NCI-H446 (cell line): ENCODE measurements at regions not wholly inside any gene's neighbourhood (a gene's known extent, or its start where the extent isn't known, plus 50 kb on each side); places are given as distances from the start of the nearest gene placed in this dataset.

ENCODE experiments used
- DNase-seq, 2 experiments: peaks; one replicate each; lab custom pipeline; 2025; lab: John Stamatoyannopoulos, UW

DNA sequence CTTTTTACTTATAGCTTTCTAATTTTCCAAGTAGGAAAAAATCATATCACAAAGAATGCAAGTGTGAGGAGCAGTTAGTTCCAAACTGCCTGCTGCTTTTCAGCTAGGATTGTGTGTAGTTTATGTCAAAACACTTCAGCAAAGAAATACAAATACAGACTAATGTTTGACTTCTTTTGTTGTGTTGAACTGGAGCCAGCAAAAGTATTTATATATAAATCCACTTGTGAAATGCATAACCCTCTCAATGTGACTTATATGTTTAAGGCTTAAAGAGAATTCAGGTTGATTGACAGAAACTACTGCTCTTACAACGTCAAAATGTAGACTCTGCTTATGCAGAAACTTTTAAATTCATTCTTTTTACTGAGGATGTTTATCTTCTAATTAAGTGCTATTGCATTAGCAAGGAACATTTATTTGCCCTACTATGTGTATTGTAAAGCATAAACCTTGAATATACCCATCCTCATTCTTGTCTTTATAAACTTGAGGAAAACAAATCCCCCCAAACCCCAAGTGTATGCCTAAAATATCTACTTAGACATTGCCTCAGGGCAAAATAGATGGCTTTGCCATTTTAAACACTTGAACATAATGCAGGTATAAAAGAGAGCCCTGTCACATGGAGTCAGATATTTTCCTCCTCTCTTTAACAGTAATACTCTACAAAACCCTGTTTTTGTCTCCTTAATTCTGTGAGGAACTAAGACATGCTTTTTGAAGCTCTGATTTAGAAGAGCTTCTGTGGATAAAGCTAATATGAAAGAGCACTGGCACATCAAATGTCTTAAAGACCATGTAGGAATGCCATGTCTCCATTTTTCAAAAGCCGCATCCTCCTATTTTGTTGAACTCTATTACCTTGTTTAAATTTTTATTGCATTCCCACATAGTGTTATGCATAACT is 302.8 kb upstream of the TBC1D5 start:
- DNase-seq, result no peak

DNA sequence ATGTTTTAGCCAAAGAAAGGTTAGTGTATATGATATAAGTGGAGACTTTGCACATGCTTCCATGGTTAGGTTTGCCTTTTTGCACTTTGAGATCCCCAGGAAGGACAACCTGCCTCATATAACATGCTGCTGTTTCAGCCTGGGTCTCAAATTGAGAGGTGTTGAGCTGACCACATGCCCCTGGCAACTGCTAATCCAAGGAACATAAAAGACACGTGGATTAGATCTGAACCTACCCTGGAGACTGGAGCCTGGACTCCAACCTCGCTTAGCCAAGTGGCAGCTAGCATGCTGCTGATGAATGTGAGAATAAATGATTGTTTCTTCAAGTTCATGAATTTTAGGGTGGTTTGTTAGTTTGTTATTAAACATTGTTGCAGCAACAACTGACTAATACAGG is 301.8 kb upstream of the TBC1D5 start:
- DNase-seq, result no peak

GRCh38 chr3:18036450-18036815 is 294.0 kb upstream of the TBC1D5 start:
- DNase-seq, result no peak

DNA sequence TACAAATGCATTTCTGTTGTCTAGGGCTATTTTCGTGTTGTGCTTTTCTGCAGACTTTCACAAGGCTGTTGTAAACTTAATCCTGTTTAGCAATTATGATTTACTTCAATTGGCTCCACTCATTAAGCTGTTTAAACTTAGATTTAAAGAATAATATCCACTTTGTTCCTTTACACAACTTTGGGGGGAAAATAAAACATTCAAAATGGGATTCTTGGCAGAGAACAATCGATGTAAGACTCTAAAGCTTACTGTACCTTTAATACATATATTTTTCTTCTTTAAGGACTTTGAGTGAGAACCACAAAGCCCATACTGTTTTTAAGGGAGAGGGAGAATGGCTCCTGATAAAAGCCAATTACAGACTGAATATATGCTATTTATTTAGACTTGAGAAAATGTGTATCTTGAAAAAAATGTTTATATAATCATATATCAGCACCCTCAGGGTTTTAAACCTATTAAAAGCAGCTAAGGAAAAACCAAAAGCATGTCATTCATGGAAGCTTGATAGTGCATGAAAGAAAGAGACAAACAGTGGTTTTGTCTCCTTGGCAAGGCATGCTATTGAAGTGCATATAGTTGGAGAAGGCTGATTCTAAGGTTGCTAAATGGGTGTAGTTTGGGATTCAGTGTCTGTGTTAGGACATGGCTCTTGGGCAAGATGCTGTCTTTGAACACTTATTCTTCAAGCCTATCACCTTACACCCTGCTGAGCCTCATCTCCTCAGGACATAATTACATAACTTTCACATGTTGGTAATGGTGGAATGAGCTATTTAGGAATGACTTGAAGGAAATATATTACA is 293.4 kb upstream of the TBC1D5 start:
- no peak for DNase-seq

GRCh38 chr3:18033581-18034108 is 291.2 kb upstream of the TBC1D5 start:
- DNase-seq, result no peak

- no peak for DNase-seq
Observed at GRCh38 chr3:18030371-18030870, 288.0 kb upstream of the TBC1D5 start.

- no peak for DNase-seq
Observed at GRCh38 chr3:18027161-18027939, 284.9 kb upstream of the TBC1D5 start.

DNA sequence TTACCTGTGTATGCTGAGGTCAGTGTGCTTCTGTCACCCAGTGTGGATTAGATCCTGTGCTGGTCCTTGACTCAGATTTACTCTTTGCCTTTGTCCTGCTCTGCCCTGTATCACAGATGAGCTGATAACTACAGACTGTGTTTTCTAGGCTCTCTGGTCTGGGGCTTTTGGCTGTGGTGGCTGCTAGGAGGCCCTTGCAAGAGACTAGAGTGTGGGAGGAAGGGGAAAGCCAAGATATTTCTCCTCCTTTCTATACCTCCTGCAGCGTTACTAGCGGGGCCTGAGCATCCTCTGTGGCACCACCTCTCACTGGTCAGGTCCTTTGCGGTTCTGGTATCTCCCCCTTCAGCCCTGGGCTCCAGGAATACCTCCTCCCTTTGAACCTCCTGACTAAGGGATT is 282.3 kb upstream of the TBC1D5 start:
- no peak for DNase-seq

GRCh38 chr3:18019161-18019495 is 276.7 kb upstream of the TBC1D5 start:
- no peak for DNase-seq

DNA sequence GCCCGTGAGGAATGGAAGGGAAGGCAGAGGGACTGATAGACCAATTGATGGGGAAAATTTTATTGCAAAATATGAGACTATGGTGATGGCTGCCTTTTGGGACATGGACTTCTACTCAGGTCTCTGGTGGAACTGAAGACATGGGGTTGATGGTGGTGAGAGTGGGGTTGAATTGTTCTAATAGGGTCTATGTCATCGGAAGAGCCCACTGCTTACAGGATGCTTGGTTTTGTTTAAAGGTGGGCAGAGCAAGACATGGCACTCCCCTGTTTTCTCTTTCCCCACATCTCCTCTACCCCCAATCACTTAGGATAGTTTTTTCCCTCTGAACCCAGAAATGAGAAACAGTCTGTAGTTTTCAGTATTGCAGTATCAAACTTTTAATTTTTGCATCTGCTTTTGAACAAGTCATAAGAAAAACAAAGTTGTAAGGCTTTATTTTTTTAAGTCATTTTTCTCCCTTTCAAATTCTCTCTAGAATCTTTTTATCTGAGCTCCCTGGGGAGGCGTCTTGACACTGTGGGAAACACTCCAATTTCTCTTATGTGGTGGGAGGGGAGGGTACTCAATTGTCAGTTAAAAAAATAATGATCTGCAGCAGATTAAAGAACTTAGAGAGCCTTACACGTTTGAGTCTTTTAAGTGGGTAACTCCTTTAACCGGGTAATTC is 276.2 kb upstream of the TBC1D5 start:
- no peak for DNase-seq

GRCh38 chr3:18016366-18016765 is 273.9 kb upstream of the TBC1D5 start:
- DNase-seq, result no peak

DNA sequence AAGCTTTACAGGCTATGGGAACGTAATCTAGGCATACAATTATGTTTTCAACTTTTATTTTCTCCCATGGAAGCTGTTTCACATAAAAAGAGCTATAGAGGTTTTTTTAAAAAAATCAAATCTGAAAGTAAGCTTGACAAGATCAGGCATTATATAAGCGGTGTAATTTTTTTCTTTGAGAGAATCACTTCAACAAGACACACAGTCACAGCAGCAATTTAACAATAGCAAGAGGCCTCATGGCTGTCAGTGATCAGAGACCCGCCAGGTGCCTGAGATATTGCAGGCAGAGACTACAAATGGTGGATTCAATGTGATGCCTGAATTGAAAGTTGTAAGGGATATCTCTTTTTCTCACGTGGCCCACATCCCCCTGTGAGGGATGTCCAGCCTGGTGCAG is 270.5 kb upstream of the TBC1D5 start:
- no peak for DNase-seq

DNA sequence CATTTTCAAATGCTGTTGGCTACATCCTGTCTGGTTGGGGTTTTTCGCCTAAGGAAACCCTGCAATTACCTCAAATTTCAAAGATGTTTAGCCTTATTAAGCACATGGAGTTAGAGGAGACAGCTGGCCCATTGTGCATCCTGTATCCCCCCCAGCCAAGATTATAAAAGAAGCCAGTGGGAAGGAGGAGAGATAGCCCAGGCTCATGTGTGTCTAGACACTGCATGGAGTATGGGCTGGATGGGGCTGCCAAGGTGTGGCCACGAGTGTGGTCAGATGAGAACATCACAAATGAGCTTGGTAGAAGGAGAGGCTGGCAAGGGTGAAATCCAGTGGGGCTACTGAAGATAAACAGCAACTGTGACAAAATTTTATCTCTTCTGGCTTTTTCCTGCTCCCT is 270.0 kb upstream of the TBC1D5 start:
- no peak for DNase-seq

- no peak for DNase-seq
Observed at GRCh38 chr3:18011387-18011786, 269.0 kb upstream of the TBC1D5 start.

GRCh38 chr3:18010001-18010400 is 267.6 kb upstream of the TBC1D5 start:
- no peak for DNase-seq

GRCh38 chr3:18008706-18009368 is 266.4 kb upstream of the TBC1D5 start:
- no peak for DNase-seq

GRCh38 chr3:18007980-18008379 is 265.5 kb upstream of the TBC1D5 start:
- no peak for DNase-seq

DNA sequence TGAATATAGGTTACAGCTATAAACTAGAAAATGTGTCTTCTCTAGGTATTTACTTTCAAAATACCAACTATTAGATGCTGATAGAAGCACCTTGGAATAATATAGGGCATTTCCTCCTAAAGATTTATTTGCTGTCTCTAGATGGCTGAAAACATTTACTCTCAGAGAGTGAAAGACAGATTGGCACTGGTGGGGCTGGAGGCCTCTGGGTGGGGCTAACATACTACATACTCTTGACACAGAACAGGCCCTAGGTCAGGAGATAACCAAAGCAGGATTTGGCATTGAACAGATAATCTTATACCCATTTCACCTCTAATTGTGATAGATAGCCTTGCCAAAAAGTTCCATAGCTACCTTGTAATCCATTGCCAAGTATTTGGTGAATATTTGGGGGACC is 253.3 kb upstream of the TBC1D5 start:
- DNase-seq, result no peak

DNA sequence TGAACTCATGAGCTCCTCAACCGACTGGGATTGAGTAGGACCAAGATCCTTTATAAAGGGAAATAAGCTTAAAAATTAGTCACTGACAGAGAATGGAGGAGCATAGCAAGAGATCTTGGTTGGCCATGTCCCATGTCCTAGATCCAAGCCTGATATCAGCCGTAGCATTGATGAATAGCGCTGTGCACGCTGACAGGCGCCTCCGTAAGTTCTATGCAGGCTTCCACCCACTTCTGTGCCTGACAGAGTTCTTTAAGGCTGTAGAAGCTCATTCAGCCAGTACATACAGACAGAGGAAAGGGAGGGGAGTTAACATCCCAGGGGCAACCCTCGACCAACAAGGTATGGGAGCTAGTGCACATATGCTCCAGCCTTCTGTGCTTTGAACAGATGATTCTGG is 251.7 kb upstream of the TBC1D5 start:
- DNase-seq, result no peak

- no peak for DNase-seq
Observed at GRCh38 chr3:17990390-17990789, 248.0 kb upstream of the TBC1D5 start.

- no peak for DNase-seq
Observed at GRCh38 chr3:17986348-17986816, 244.0 kb upstream of the TBC1D5 start.
